HCT116 (cell line): ENCODE measurements at regions not wholly inside any gene's neighbourhood (a gene's known extent, or its start where the extent isn't known, plus 50 kb on each side); places are given as distances from the start of the nearest gene placed in this dataset.
"Not testable (repeated sequence)": the region's sequence is repeated elsewhere in the genome, so short reads cannot be mapped to it uniquely, and the experiment has no call there.

ENCODE experiments used
- ATAC-seq: fragments of 200-7000 bp; cut with Tn5 transposase; 2 replicates; pipeline ENCODE4 v1.9.1; 2020; ENCODE audit warnings: mild to moderate bottlenecking, moderate library complexity
- BruUV-seq: library from RNA; stranded (reverse); fragments of 400-500 nt; replicated peaks from 2 replicates; lab custom pipeline; 2021; lab: Mats Ljungman, UMichigan
- CTCF ChIA-PET: fragments of 300-600 bp; sonication (Branson Sonifier 250); formaldehyde crosslinking; loops from one replicate; lab custom pipeline; 2021; ENCODE audit warnings: antibody characterized with exemption; lab: Charles Lee
- POLR2A ChIA-PET: fragments of 300-600, 350-600 bp; sonication (Branson Sonifier 250); formaldehyde crosslinking; loops from one replicate; lab custom pipeline; 2021; ENCODE audit warnings: antibody characterized with exemption; lab: Charles Lee
- RAD21 ChIA-PET, 2 experiments: fragments of 300-600 bp; sonication (Branson Sonifier 250); formaldehyde crosslinking; loops; one replicate each; lab custom pipeline; 2023; ENCODE audit warnings: low total read pairs in 2 of 2; ENCODE audit not compliant: uncharacterized antibody in 2 of 2, unreplicated experiment in 2 of 2, low non-redundant PET in 1 of 2; lab: Charles Lee
- DNase-seq: peaks from one replicate; pipeline ENCODE4 v3.0.0-alpha.2; 2010; ENCODE audit warnings: low read depth, low spot score
- H2AFZ ChIP-seq: fragments of 200-600 bp; shearing (Covaris generic), sonication (generic); 2 replicates; pipeline ENCODE4 v1.6.1; 2017; ENCODE audit warnings: low read depth, mixed run types, mixed read lengths, antibody characterized with exemption, low read length; ENCODE audit not compliant: poor library complexity, severe bottlenecking
- H3K27ac ChIP-seq: 2 replicates; pipeline ENCODE4 v1.5.1; 2012; ENCODE audit warnings: low read depth, low read length
- H3K27me3 ChIP-seq: fragments of 200-600 bp; sonication (generic); 2 replicates; pipeline ENCODE4 v1.6.1; 2016; ENCODE audit warnings: mixed run types, low read length, mixed read lengths; ENCODE audit not compliant: insufficient read depth
- H3K36me3 ChIP-seq, 2 experiments: fragments of 200-500 bp in 1 of 2; fragments of 200-600 bp in 1 of 2; sonication (Bioruptor generic) in 1 of 2; sonication (generic) in 1 of 2; 2 replicates each; pipeline versions ENCODE4 v1.5.1 to v1.6.1; 2014 to 2016; ENCODE audit warnings: low read length in 2 of 2, inconsistent platforms in 1 of 2, mixed read lengths in 1 of 2, mixed run types in 1 of 2; ENCODE audit not compliant: insufficient read depth in 2 of 2, control insufficient read depth in 1 of 2
- H3K4me1 ChIP-seq, 2 experiments: fragments of 200-600 bp in 1 of 2; sonication (generic) in 1 of 2; 2 replicates each; pipeline versions ENCODE4 v1.5.1 to v1.6.1; 2012 to 2017; ENCODE audit warnings: low read length in 2 of 2, inconsistent platforms in 1 of 2, mild to moderate bottlenecking in 1 of 2, mixed read lengths in 1 of 2, mixed run types in 1 of 2, moderate library complexity in 1 of 2; ENCODE audit not compliant: insufficient read depth in 2 of 2, control insufficient read depth in 1 of 2
- H3K4me2 ChIP-seq: fragments of 200-600 bp; sonication (generic); 2 replicates; pipeline ENCODE4 v1.6.1; 2017; ENCODE audit warnings: mixed run types, low read length, mixed read lengths
- H3K4me3 ChIP-seq, 2 experiments: fragments of 200-600 bp in 1 of 2; sonication (generic) in 1 of 2; replicated peaks in 1 of 2; 2 replicates each; pipeline ENCODE4 v1.5.1; 2011 to 2016; ENCODE audit warnings: low read length in 2 of 2, control low read depth in 1 of 2, low read depth in 1 of 2, mild to moderate bottlenecking in 1 of 2, mixed read lengths in 1 of 2, mixed run types in 1 of 2
- H3K79me2 ChIP-seq: fragments of 200-600 bp; sonication (generic); 2 replicates; pipeline ENCODE4 v1.6.1; 2017; ENCODE audit warnings: mild to moderate bottlenecking, mixed run types, low read length, moderate library complexity, mixed read lengths; ENCODE audit not compliant: insufficient read depth
- H3K9ac ChIP-seq: fragments of 200-600 bp; sonication (generic); 2 replicates; pipeline ENCODE4 v1.6.1; 2016; ENCODE audit warnings: low read length, mixed read lengths
- H3K9me2 ChIP-seq: fragments of 200-600 bp; sonication (generic), shearing (Covaris generic); 2 replicates; pipeline ENCODE4 v1.6.1; 2017; ENCODE audit warnings: mixed run types, mild to moderate bottlenecking, moderate library complexity; ENCODE audit not compliant: insufficient read depth
- H3K9me3 ChIP-seq, 2 experiments: fragments of 200-500 bp in 1 of 2; fragments of 200-600 bp in 1 of 2; sonication (Bioruptor generic) in 1 of 2; sonication (generic) in 1 of 2; 2 replicates each; pipeline ENCODE4 v1.6.1; 2014 to 2017; ENCODE audit warnings: low read length in 2 of 2, mixed read lengths in 2 of 2, inconsistent platforms in 1 of 2, low read depth in 1 of 2, mild to moderate bottlenecking in 1 of 2, mixed run types in 1 of 2, moderate library complexity in 1 of 2; ENCODE audit not compliant: control insufficient read depth in 1 of 2, insufficient read depth in 1 of 2
- H4K20me1 ChIP-seq: fragments of 200-600 bp; sonication (generic), shearing (Covaris generic); 2 replicates; pipeline ENCODE4 v1.6.1; 2017; ENCODE audit warnings: mixed run types, mild to moderate bottlenecking, moderate library complexity; ENCODE audit not compliant: insufficient read depth
- FOSL1 ChIP-seq: IDR thresholded peaks from 2 replicates; pipeline ENCODE4 v1.6.1; 2012; ENCODE audit warnings: low read depth
- SRF ChIP-seq: IDR thresholded peaks from 2 replicates; pipeline ENCODE4 v1.6.1; 2012; ENCODE audit warnings: low read depth
- ZFX ChIP-seq: fragments of 450-650 bp; IDR thresholded peaks from 2 replicates; pipeline ENCODE4 v1.6.1; 2017
- intact Hi-C: fragments of 100-400 bp; cut with micrococcal nuclease; formaldehyde crosslinking; loops from 2 replicates; pipeline ENCODE4 v1.10.0; 2022

DNA sequence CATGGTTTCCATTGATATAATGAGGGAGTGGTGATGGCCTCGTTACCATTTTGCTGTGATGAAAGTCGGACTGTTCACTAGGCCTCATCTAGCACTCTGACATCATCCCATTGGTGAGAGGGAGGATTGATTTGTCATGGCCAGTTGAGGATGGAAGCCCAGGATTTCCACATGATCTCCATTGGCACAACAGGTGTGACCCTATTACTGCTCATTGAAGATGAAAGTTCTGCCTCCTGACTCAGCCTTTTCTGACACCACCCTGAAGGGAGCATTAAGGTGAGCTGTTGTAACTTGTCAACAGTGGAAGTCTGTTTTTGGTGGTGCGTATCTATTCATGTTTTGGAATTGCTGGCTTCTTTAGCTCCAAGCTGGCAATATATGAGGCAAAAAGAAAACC is 144.2 kb downstream of the PABPC4L start (continued):
- TF ChIP-seq SRF: no peak

DNA sequence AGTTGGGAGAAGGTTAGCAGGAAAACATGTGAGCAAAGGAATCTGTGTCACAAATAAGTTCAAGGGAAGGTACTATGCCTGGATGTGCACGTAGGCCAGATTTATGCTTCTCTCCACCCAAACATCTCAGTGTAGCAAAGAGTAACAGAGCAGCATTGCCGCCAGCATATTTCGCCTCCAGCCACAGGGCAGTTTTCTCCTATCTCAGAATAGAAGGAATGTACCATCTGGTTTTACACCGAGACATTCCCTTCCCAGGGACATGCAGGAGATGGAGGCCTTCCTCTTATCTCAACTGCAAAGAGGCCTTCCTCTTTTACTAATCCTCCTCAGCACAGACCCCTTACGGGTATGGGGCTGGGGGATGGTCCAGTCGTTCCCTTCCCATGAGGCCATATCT is 155.4 kb downstream of the PABPC4L start:
- H2AFZ ChIP-seq, H3K9ac ChIP-seq, BruUV-seq, H3K27ac ChIP-seq, intact Hi-C loops, H3K9me2 ChIP-seq, POLR2A ChIA-PET, H3K27me3 ChIP-seq, H4K20me1 ChIP-seq, CTCF ChIA-PET, H3K9me3 ChIP-seq, RAD21 ChIA-PET, H3K79me2 ChIP-seq, H3K36me3 ChIP-seq, H3K4me3 ChIP-seq, H3K4me2 ChIP-seq, DNase-seq, ATAC-seq, H3K4me1 ChIP-seq: not testable (repeated sequence)

DNA sequence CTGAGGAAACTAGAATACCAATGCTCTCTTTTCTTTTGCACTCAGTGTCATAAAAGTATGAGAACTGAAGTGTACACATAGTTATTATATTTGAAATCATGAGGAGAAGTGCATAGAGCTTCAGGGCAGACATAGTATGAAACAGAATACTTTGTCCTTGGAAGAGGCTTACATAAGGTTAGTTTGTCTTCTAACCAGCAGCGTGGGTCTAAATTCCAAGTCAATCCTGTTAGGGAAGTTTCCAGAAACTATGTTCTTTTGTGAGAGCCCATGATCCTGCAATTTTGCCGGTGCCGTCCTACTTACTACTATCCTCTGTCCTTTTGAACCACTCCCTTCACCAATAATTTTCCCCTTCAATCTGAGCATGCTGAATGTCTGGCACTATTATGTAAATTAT is 156.2 kb downstream of the PABPC4L start:
- Histone ChIP-seq H3K4me2 (no peak overlapping the region), H3K9me2 (no peaks in the 10 kb centered on the region), H3K36me3 (no peaks in the 10 kb centered on the region), H3K27ac (no peak overlapping the region), H3K79me2 (no peaks in the 10 kb centered on the region), H4K20me1 (no peaks in the 10 kb centered on the region), H3K9ac (no peak overlapping the region), H2AFZ (no peak overlapping the region), H3K4me1 (no peaks in the 10 kb centered on the region), H3K9me3 (no peaks in the 10 kb centered on the region), H3K4me3 (no peak overlapping the region), H3K27me3 (no peaks in the 10 kb centered on the region)
- ChIA-PET CTCF (no interaction called here), POLR2A (no interaction called here), RAD21 (no interaction called here)
- no peak for TF ChIP-seq FOSL1
- TF ChIP-seq ZFX: no peak
- intact Hi-C loops: no loop called here
- ATAC-seq (no peak), DNase-seq (no peak)
- BruUV-seq: no TSS peak
